Stimulated activated CD8-positive, alpha-beta memory T cell treated with anti-CD3 and anti-CD28 coated beads, Interleukin-2, amount 100 ng/mL, for 48 hours (primary cell): ENCODE measurements at regions not wholly inside any gene's neighbourhood (a gene's known extent, or its start where the extent isn't known, plus 50 kb on each side); places are given as distances from the start of the nearest gene placed in this dataset.

Experiments
- DNase-seq, 2 donors: peaks; one replicate each; pipeline ENCODE4 v3.0.0-alpha.2; 2020; ENCODE audit warnings: low read depth in 2 of 2

GRCh38 chr14:100399052-100399849 is 76.1 kb downstream of the SLC25A47 start:
- no peak for DNase-seq

- DNase-seq = no peak
Observed at GRCh38 chr14:100400115-100400514, 77.0 kb downstream of the SLC25A47 start.

GRCh38 chr14:100401031-100401692 is 78.0 kb downstream of the SLC25A47 start:
- DNase-seq = no peak

- DNase-seq = no peak
Observed at GRCh38 chr14:100401792-100402191, 78.7 kb downstream of the SLC25A47 start.

- DNase-seq = no peak
Observed at GRCh38 chr14:100402631-100403030, 79.5 kb downstream of the SLC25A47 start.

GRCh38 chr14:100403105-100403504 is 80.0 kb downstream of the SLC25A47 start:
- no peak for DNase-seq

GRCh38 chr14:100403802-100404365 is 80.7 kb downstream of the SLC25A47 start:
- no peak for DNase-seq

GRCh38 chr14:100404419-100404818 is 81.3 kb downstream of the SLC25A47 start:
- DNase-seq = no peak

GRCh38 chr14:100405760-100406455 is 82.8 kb downstream of the SLC25A47 start:
- DNase-seq = no peak

- DNase-seq = peak in 1 of 2 donors; percentile 14
Observed at GRCh38 chr14:100406505-100407131, 83.5 kb downstream of the SLC25A47 start.

GRCh38 chr14:100407376-100408102 is 84.4 kb downstream of the SLC25A47 start:
- no peak for DNase-seq

- DNase-seq = no peak
Observed at GRCh38 chr14:100408350-100409002, 85.3 kb downstream of the SLC25A47 start.

- DNase-seq = no peak
Observed at GRCh38 chr14:100409003-100409360, 85.8 kb downstream of the SLC25A47 start.

- DNase-seq = no peak
Observed at GRCh38 chr14:100409651-100410050, 86.5 kb downstream of the SLC25A47 start.

GRCh38 chr14:100410056-100410565 is 87.0 kb downstream of the SLC25A47 start:
- no peak for DNase-seq

- DNase-seq = no peak
Observed at GRCh38 chr14:100413699-100414098, 90.6 kb downstream of the SLC25A47 start.

GRCh38 chr14:100415226-100415625 is 92.1 kb downstream of the SLC25A47 start:
- no peak for DNase-seq

- DNase-seq = no peak
Observed at GRCh38 chr14:100416081-100416680, 93.0 kb downstream of the SLC25A47 start.

- no peak for DNase-seq
Observed at GRCh38 chr14:100416921-100417860, 94.1 kb downstream of the SLC25A47 start.
